Esophagus muscularis mucosa (tissue), 4 donors: ENCODE measurements at regions not wholly inside any gene's neighbourhood (a gene's known extent, or its start where the extent isn't known, plus 50 kb on each side); places are given as distances from the start of the nearest gene placed in this dataset.
"Not testable (repeated sequence)": the region's sequence is repeated elsewhere in the genome, so short reads cannot be mapped to it uniquely, and the experiment has no call there.

Experiments used
- DNase-seq: peaks from one replicate; pipeline ENCODE4 v3.0.0-alpha.2; 2017; ENCODE audit errors: extremely low spot score
- H3K27ac ChIP-seq, 4 donors: fragments of 200-600 bp; sonication (generic); replicated peaks in 1 of 4; 1 replicate in 3 of 4; 2 replicates in 1 of 4; pipeline ENCODE4 v1.5.1; 2016 to 2019; ENCODE audit warnings: mild to moderate bottlenecking in 1 of 4
- H3K27me3 ChIP-seq, 4 donors: fragments of 200-600 bp; sonication (generic); one replicate each; pipeline versions ENCODE4 v1.5.1 to v1.6.0; 2016 to 2019
- H3K36me3 ChIP-seq, 4 donors: fragments of 200-600 bp; sonication (generic); one replicate each; pipeline ENCODE4 v1.5.1; 2016 to 2019
- H3K4me1 ChIP-seq, 4 donors: fragments of 200-600 bp; sonication (generic); one replicate each; pipeline ENCODE4 v1.5.1; 2016 to 2019
- H3K4me3 ChIP-seq, 4 donors: fragments of 200-600 bp; sonication (generic); 1 replicate in 2 of 4; 2 replicates in 2 of 4; pipeline ENCODE4 v1.5.1; 2016 to 2019; ENCODE audit warnings: mild to moderate bottlenecking in 4 of 4, moderate library complexity in 1 of 4
- H3K9me3 ChIP-seq, 4 donors: fragments of 200-600 bp; sonication (generic); 1 replicate in 3 of 4; 2 replicates in 1 of 4; pipeline ENCODE4 v1.5.1; 2016 to 2019
- EP300 ChIP-seq: sonication (generic); formaldehyde crosslinking; IDR thresholded peaks from one replicate; pipeline ENCODE4 v1.6.1; 2017; ENCODE audit warnings: antibody characterized with exemption
- POLR2A ChIP-seq: fragments of 450-650 bp; IDR thresholded peaks from one replicate; pipeline ENCODE4 v1.6.1; 2017; ENCODE audit warnings: antibody characterized with exemption, moderate library complexity, mild to moderate bottlenecking, low read depth
- POLR2AphosphoS5 ChIP-seq, 2 donors: sonication (generic); formaldehyde crosslinking; IDR thresholded peaks; one replicate each; pipeline ENCODE4 v1.6.1; 2017; ENCODE audit warnings: antibody characterized with exemption in 2 of 2
- WGBS: methylation state at CpG from one replicate; pipeline ENCODE4 v1.1.5; 2018; 5-methylcytosine and 5-hydroxymethylcytosine counted together
- intact Hi-C: fragments of 100-400 bp; cut with DNase I; formaldehyde crosslinking; loops from one replicate; pipeline ENCODE4 v1.15.1; 2023
- TF ChIP-seq, protein P1 (sequence below), 3 experiments: fragments of 200-600 bp in 2 of 3; fragments of 450-650 bp in 1 of 3; sonication (generic) in 2 of 3; IDR thresholded peaks; one replicate each; pipeline ENCODE4 v1.5.1; 2017 to 2019; ENCODE audit warnings: antibody characterized with exemption in 3 of 3, mild to moderate bottlenecking in 2 of 3, moderate library complexity in 1 of 3

DNA sequence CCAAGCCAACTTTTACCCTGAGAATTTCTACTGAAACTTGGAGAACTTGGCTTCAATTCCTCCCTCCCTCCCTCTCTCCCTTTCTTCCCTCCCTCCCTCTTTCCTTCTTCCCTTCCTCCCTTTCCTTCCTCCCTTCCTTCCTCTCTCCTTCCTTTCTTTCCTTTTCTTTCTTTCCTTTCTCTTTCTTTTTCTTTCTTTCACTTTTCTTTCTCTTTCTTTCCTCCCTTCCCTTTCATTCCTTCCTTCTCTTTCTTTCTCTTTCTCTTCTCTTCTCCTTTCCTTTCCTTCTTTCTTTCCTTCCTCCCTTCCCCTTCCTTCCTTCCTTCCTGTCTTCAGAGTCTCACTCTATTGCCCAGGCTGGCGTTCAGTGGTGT lies 268.1 kb upstream of the SDK2 start:
- intact Hi-C loops: no loop called here
- no peak for TF ChIP-seq POLR2AphosphoS5 (IDR thresholded peaks at IDR 0.05)
- no peak for TF ChIP-seq EP300
- TF ChIP-seq, protein P1, sequence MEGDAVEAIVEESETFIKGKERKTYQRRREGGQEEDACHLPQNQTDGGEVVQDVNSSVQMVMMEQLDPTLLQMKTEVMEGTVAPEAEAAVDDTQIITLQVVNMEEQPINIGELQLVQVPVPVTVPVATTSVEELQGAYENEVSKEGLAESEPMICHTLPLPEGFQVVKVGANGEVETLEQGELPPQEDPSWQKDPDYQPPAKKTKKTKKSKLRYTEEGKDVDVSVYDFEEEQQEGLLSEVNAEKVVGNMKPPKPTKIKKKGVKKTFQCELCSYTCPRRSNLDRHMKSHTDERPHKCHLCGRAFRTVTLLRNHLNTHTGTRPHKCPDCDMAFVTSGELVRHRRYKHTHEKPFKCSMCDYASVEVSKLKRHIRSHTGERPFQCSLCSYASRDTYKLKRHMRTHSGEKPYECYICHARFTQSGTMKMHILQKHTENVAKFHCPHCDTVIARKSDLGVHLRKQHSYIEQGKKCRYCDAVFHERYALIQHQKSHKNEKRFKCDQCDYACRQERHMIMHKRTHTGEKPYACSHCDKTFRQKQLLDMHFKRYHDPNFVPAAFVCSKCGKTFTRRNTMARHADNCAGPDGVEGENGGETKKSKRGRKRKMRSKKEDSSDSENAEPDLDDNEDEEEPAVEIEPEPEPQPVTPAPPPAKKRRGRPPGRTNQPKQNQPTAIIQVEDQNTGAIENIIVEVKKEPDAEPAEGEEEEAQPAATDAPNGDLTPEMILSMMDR (IDR thresholded peaks at IDR 0.05): no peak
- no peak for TF ChIP-seq POLR2A
- H3K36me3 ChIP-seq: no peaks in the 10 kb centered on the region
- no peaks in the 10 kb centered on the region for H3K4me1 ChIP-seq
- 83% methylated on average over 1 of the region's 1 CpG for WGBS
- no peak overlapping the region for H3K4me3 ChIP-seq
- H3K27ac ChIP-seq: no peak overlapping the region
- H3K9me3 ChIP-seq: peaks cover 0 to 17% (median 0%) of the 10 kb centered on the region in 4 donors
- H3K27me3 ChIP-seq: peaks cover 0 to 70% (median 0%) of the 10 kb centered on the region in 4 donors
- DNase-seq: no peak

DNA sequence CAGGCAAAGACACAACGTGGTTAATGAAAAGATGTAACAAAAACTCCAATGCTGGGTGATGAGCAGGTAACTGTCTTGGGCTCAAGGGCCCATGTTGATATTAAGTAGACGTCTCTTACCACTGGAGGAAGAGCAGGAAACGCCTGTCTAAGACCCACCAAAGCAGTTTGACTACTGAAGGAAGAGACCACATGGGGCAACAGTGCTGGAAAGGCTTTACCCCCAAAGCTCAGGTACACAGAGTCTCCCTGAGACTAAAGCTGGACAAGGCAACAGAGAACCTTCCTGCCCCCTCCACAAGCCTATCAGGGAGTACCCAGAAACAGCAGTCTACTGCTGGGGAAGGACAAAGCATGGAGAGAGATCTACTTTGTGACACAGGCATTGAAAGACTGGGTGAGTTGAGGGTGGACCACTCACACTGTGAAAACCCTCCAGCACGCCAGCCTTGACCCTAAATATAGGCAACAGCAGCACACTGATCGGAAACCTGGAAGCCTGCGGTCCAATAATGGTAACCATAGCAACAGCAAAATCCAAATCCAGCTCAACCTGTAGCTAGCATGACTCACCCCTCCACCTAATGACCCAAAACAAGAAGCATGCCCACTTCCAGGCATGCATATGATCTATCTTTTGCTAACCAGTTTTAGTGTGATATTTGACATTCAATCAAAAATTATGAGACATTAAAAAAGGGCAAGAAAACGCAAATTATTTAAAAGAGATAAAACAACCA lies 270.5 kb upstream of the SDK2 start:
- H3K4me3 ChIP-seq: no peak overlapping the region
- H3K36me3 ChIP-seq: no peaks in the 10 kb centered on the region
- intact Hi-C loops: no loop called here
- TF ChIP-seq, protein P1 (IDR thresholded peaks at IDR 0.05): no peak
- no peak for TF ChIP-seq POLR2A
- TF ChIP-seq EP300: no peak
- no peak for TF ChIP-seq POLR2AphosphoS5 (IDR thresholded peaks at IDR 0.05)
- H3K4me1 ChIP-seq: no peaks in the 10 kb centered on the region
- H3K27me3 ChIP-seq: peaks cover 0 to 51% (median 0%) of the 10 kb centered on the region in 4 donors
- DNase-seq: peak; percentile 81
- H3K27ac ChIP-seq: no peak overlapping the region
- WGBS: 73% methylated on average over 7 of the region's 7 CpGs
- peaks cover 0 to 25% (median 0%) of the 10 kb centered on the region in 4 donors for H3K9me3 ChIP-seq

DNA sequence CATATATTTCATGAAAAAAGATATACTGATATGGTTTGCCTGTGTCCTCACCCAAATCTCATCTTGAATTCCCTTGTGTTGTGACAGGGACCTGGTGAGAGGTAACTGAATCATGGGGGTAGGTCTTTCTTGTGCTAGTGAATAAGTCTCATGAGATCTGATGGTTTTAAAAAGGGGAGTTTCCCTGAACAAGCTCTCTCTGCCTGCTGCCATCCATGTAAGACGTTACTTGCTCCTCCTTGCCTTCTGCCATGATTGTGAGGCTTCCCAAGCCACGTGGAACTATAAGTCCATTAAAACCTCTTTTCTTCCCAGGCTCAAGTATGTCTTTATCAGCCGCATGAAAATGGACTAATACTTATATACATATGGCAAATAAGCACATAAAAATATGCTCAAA lies 274.8 kb upstream of the SDK2 start:
- DNase-seq: peak; percentile 50
- 76% methylated on average over 3 of the region's 3 CpGs for WGBS
- H3K4me3 ChIP-seq, H3K4me1 ChIP-seq, intact Hi-C loops, H3K36me3 ChIP-seq, H3K27ac ChIP-seq: not testable (repeated sequence)
- peaks cover 0 to 20% (median 0%) of the 10 kb centered on the region in 4 donors for H3K27me3 ChIP-seq
- H3K9me3 ChIP-seq: peaks cover 0 to 38% (median 6%) of the 10 kb centered on the region in 4 donors

DNA sequence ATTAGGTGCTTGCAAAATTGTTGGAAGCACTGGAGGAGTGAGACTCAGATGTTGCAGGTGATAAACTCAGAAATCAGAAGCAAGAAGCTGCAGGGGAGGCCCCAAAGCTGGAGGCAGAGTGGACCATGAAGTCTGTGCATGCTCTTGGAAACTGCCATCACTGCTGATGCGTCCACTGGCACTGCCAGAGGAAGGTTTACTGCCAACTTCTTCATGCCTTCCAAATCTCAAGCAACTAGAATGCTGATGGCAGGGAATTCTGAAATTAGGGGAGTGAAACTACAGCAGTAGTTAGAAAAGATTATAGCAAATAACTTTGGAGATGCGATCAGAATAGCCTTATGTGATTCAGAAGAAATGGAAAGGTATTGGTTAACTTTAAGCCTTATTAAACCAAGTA lies 277.1 kb upstream of the SDK2 start:
- no peak overlapping the region for H3K4me3 ChIP-seq
- H3K4me1 ChIP-seq: no peaks in the 10 kb centered on the region
- H3K9me3 ChIP-seq: peaks cover 0 to 26% (median 7%) of the 10 kb centered on the region in 4 donors
- WGBS: 83% methylated on average over 2 of the region's 2 CpGs
- peak; percentile 74 for DNase-seq
- TF ChIP-seq POLR2AphosphoS5 (IDR thresholded peaks at IDR 0.05) (no peak), EP300 (no peak), POLR2A (no peak)
- TF ChIP-seq, protein P1 (IDR thresholded peaks at IDR 0.05): no peak
- H3K27me3 ChIP-seq: peaks cover 0 to 11% (median 0%) of the 10 kb centered on the region in 4 donors
- intact Hi-C loops: no loop called here
- no peak overlapping the region for H3K27ac ChIP-seq
- no peaks in the 10 kb centered on the region for H3K36me3 ChIP-seq

DNA sequence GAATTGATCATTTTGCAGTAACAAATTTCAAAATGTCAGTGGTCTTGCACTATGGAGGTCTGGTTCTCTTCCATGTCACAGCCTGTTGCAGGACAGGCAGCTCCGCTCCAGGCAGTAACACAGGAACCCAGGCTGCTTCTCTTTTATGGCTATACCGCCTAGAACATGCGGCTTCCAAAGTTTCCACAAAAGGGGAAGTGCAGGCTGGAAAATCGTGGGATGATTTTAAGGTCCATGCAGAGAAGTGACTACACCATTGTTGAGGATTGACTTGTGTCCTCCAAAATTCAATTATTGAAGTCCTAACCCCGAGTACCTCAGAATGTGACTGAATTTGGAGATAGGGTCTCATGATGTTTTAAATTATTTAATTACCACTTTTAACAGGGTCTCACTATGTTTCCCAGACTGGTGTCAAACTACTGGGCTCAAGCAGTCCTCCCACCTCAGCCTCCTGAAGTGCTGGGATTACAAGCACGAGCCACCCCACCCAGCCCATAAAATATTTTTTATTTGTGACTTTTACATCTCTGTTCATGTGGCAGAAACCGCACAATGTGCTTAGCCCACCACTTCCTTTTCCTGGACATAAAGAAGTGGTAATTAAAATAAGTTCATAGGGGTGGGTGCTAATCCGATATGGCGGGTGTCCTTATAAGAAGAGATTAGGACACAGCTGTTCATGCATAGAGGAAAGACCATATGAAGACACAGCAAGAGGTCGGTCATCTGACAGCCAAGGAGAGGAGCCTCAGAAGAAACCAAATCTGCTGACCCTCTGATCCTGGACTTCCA lies 279.2 kb upstream of the RPL38 start:
- WGBS: 76% methylated on average over 10 of the region's 10 CpGs
- intact Hi-C loops: no loop called here

More for the DNA sequence above, 279.2 kb upstream of the RPL38 start:
- Histone ChIP-seq H3K27ac (no peak overlapping the region), H3K27me3 (peaks cover 0 to 12% (median 0%) of the 10 kb centered on the region in 4 donors), H3K4me1 (no peaks in the 10 kb centered on the region), H3K9me3 (peaks cover 0 to 33% (median 16%) of the 10 kb centered on the region in 4 donors), H3K4me3 (no peak overlapping the region), H3K36me3 (no peaks in the 10 kb centered on the region)
- TF ChIP-seq, protein P1 (IDR thresholded peaks at IDR 0.05): no peak
- no peak for TF ChIP-seq POLR2AphosphoS5 (IDR thresholded peaks at IDR 0.05)
- no peak for TF ChIP-seq POLR2A
- TF ChIP-seq EP300: no peak
- DNase-seq: no peak
